ENCODE measurements at regions not wholly inside any gene's neighbourhood (a gene's known extent, or its start where the extent isn't known, plus 50 kb on each side); places are given as distances from the start of the nearest gene placed in this dataset.

DNA sequence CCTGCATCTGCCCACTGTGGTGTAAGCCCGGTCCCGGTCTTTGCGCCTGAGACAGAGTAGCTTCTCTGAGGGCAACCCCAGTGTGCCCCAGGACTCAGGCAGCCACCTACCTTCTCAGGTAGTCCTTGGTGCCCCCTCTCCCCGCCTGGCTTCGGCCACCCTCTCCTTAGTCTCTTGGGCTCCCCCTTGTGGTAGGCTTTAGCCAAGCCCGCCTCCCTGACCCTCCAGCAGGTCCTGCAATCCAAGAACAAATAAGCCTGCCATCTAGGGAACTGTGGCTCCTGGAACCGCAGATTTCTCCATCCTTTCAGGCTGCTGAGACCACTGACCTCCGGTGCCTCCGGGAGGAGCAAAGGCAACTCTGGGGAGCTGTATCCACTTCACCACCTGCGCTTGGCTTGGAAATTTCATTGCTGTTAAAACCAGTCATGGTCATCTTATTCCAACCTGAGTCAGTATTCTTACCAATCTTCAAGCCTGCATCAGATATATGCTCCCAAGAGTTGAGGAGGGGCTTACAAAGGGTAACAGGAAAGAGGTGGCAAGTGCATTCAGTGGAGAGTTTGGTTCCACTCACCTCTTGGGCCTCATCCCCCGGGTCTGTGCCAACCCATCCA is 52.8 kb upstream of the TENM4 start:
- DNase-seq: peak; percentile 63

DNA sequence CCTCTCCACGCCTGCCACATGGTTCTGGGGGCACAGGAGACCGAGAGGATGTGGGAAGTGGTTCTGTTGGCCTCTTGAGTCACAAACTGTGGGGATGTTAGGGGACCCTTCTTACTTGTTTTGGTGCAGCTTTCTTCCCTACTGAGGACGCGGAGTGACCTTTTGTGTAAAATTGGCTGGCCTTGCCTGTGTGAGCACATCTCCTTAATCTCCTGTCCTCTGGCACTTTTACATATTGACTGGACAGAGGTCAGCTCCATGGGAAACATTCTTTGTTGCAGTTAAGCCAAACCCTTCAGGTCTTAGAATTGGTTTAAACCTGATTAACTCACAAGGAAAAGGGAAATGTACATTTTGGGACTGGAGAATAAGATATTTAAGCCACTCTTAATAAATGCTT is 51.2 kb upstream of the TENM4 start:
- no peak for DNase-seq
